HG03342 (cell line): ENCODE measurements at regions not wholly inside any gene's neighbourhood (a gene's known extent, or its start where the extent isn't known, plus 50 kb on each side); places are given as distances from the start of the nearest gene placed in this dataset.
A peak's percentile ranks its signal among the peaks of the same experiment; 100 is the strongest.
"Not testable (repeated sequence)": the region's sequence is repeated elsewhere in the genome, so short reads cannot be mapped to it uniquely, and the experiment has no call there.

Experiments
- ATAC-seq: cut with Tn5 transposase; IDR thresholded peaks from one replicate; pipeline ENCODE4 v1.9.1; 2021; ENCODE audit warnings: mild to moderate bottlenecking, moderate library complexity; ENCODE audit not compliant: unreplicated experiment

- no peak for ATAC-seq
Observed at GRCh38 chr14:82647088-82647810, 1113.6 kb upstream of the SEL1L start.

DNA sequence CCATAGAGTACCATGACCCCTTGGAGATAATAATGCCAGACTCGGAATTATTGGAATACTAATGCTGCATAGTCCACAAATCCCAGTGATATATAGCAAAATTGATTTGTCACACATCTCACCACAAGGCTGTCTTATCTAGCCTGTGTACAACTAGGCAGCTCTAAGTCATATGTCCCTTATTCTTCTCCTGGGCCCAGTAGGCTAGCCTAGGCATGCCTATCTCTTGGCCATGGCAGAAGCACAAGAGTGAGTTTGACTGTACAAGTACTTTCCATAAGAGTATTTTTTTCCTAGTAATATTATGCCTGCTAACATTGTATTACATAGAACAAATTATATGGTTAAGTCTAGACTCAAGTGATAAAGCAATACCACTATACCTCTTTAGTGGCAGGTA lies 1122.1 kb upstream of the SEL1L start:
- ATAC-seq: no peak

GRCh38 chr14:82657186-82657675 lies 1123.6 kb upstream of the SEL1L start:
- no peak for ATAC-seq

DNA sequence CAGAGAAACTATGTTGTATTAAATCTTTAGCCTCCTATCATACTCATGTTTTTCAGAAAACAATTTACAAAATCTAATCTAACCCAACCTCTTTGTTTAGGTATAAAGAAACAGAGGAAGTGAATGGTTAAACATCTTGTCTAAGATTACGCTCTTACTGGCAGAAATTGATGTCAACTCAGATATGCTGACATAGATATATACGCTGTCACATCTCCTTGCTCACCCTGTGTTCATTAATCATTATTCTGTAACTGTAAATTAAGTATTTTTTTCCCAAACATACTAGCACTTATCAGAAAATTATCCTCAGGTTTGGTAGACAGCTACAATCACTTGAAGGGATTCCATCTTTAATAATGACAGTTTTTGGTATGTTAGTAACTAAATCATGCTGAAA lies 1127.6 kb upstream of the SEL1L start:
- no peak for ATAC-seq

- ATAC-seq: no peak
Observed at GRCh38 chr14:82667006-82667405, 1133.4 kb upstream of the SEL1L start.

GRCh38 chr14:82667501-82667900 lies 1133.8 kb upstream of the SEL1L start:
- no peak for ATAC-seq

DNA sequence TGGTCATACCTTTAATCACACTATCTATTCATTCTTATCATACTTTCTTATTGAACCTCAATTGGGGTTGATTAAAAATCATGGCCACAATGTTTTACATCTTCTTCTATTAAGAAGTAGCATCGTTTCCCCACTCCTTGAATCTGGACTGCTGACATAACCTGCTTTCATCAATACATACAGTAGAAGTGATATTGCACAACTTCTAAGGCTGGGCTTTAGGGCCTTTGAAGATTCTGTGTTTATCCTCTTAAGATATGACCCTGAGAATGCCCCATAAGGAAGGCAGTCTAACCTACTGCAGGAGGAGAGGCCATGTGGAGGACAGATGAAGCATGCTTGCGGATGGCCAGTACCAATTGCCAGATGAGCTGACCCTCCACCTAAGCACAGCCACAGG lies 1142.8 kb upstream of the SEL1L start:
- no peak for ATAC-seq

DNA sequence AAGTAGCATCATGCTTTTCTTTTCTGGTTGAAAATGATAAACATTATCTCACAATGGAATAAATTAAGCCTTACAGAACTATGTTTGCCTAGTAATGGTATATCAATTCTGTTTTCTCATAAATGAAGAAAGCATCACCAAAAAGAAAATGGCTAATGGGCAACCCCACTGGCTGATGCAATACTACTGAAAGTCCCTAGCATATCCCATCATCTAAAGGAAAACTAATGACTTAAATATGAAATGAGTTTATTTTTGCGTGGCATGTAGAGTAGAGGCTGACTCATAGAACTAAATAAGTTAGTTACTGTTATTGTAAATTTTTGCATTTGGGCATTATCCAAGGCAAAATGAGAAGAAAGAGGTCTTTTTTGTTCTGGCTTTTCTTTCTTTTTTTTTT lies 1156.3 kb upstream of the SEL1L start:
- ATAC-seq: no peak

DNA sequence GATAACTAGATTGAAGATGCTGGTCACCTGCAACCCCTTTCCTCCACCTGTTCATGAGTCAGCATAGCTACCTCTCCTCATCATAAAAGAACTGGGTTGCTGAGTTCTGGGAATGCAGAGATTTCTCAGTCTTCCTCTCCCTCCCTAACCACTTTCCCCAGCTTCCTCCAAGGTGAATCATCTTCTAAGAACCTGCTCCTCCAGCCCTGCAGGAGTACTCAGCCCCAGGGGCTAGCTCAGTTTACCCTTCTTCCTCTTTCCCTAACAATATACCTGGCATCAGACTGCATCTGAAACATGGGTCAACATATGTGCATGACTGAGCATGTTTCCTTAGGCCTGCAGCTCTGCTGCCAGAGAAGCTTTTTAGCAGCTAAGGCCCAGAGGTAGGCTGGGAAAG lies 1157.5 kb upstream of the SEL1L start:
- not testable (repeated sequence) for ATAC-seq

DNA sequence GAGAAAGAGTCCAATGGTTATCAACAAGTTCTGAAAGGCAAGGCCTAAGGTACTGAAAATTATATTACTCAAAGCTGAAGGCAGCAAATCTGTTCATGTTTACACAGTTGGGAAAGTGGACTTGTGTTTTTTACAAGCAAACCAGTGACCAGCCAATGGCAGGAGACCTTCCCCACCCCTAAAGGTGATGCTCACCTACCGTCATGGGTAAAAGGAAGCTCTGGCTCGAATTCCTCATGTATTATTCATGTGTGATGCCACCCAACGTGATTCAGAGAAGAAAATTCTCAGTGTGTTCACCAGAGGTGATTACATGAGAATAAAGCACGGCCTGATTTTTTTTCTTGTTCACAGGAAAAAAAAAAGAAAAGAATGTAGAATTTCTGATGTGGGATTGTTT lies 1161.2 kb upstream of the SEL1L start:
- ATAC-seq: no peak

- ATAC-seq: no peak
Observed at GRCh38 chr14:82704218-82704617, 1170.6 kb upstream of the SEL1L start.

GRCh38 chr14:82710267-82710841 lies 1176.7 kb upstream of the SEL1L start:
- peak; percentile 74 for ATAC-seq

GRCh38 chr14:82719617-82720016 lies 1186.0 kb upstream of the SEL1L start:
- ATAC-seq: no peak

DNA sequence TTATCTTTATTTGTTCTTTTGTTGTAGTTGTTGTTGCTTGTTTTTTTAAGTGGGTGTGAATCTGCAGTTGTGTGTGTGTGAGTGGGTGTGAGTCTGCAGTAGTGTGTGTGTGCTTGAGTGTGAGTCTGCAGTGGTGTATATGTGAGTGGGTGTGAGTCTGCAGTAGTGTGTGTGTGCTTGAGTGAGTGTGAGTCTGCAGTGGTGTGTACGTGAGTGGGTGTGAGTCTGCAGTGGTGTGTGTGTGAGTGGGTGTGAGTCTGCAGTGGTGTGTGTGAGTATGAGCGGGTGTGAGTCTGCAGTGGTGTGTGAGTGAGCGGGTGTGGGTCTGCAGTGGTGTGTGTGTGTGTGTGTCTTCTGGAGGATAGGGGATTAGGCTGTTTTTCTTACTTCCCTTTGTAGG lies 1186.8 kb upstream of the SEL1L start:
- ATAC-seq: no peak

- no peak for ATAC-seq
Observed at GRCh38 chr14:82720946-82721345, 1187.3 kb upstream of the SEL1L start.

DNA sequence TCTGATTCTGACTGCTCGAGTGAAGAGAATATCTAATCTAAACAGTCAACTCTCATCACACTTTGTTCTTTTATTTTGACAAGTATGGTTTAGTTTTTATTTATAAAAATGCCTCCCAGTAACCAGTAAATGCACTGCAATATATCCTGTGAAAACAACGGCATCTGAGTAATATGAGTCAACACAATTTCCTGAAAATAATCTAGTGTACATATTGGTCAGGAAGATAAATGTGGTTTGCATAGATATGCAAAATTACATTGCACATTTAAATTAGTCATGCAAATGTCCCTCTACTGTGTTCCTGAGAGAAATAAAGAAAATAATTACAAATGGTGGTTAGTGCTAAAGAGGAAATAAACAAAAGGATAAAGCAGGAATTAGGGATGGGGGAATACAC lies 1190.7 kb upstream of the SEL1L start:
- ATAC-seq: no peak

- ATAC-seq: no peak
Observed at GRCh38 chr14:82725213-82725612, 1191.6 kb upstream of the SEL1L start.

DNA sequence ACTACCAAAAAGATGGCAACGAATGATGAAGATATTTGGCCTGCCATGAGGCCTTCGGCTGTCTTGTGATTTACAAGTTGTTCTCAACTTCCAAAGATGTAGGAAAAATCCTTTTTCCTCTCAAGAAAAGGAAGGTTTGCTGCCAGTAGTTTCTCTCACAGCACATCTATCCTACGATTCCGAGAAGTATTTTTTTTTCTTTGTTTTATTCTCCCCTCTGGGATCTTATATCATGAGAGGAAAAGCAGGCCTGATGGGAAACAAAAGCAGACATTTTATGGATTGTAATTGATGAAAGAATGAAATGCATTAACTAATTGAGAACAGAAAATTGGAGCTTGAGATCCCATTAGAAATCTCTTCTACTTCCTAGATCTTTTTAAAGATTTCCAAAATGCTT lies 1197.9 kb upstream of the SEL1L start:
- no peak for ATAC-seq

GRCh38 chr14:82740547-82740946 lies 1206.9 kb upstream of the SEL1L start:
- ATAC-seq: no peak

- ATAC-seq: no peak
Observed at GRCh38 chr14:82755476-82755875, 1221.8 kb upstream of the SEL1L start.

DNA sequence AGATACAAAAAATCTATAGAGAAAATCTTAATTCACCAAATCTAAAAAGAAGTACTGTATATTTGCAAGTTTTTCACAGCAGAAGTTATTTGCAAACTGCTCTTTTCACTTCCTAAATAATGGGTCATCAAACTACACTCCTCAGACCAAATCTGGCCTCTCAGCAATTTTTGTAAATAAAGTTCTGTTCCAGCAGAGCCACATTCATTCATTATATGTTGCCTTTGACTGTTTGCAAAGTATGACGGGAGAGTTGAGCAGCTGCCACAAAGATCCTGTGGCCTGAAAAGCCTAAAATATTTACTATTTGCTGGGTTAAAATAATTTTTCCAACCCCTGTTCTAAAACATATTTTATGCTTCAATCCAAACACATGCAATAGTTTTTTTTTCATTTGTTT lies 1222.3 kb upstream of the SEL1L start:
- no peak for ATAC-seq

DNA sequence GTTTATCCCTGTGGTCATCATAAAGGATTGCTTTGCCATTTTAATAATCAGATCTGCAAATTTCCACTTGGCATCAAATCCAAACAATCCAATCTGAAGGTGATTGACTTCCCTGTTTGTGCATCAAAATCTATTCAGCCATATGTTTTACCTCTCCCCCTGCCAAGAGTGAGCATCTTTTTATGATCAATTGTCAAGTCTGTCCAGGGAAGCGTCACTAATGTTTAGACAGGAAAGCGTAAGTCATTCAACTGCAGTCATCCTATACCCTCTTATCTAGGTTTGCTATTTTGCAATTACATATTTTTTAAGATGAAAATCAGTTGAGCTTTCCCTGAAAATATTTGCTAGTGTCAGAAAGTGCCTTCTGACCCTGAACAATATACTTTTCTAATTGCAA lies 1224.1 kb upstream of the SEL1L start:
- no peak for ATAC-seq

GRCh38 chr14:82759656-82760055 lies 1226.0 kb upstream of the SEL1L start:
- ATAC-seq: no peak
